RWPE1 (cell line): ENCODE measurements at regions not wholly inside any gene's neighbourhood (a gene's known extent, or its start where the extent isn't known, plus 50 kb on each side); places are given as distances from the start of the nearest gene placed in this dataset.

Experiments used
- CTCF ChIA-PET: fragments of 350-600 bp; sonication (Branson Sonifier 250); formaldehyde crosslinking; extraction: SDS; loops from one replicate; lab custom pipeline; 2021; lab: Yijun Ruan, JAX
- POLR2A ChIA-PET: fragments of 400-600 bp; formaldehyde crosslinking; extraction: SDS; loops from one replicate; lab custom pipeline; 2020; ENCODE audit warnings: antibody characterized with exemption; ENCODE audit not compliant: low non-redundant PET; lab: Yijun Ruan, JAX
- DNase-seq: peaks from one replicate; pipeline ENCODE4 v3.0.0; 2012; ENCODE audit warnings: low spot score
- H3K27ac ChIP-seq: fragments of 450-650 bp; 2 replicates; pipeline ENCODE4 v1.5.1; 2017
- CTCF ChIP-seq: fragments of 450-650 bp; conservative IDR thresholded peaks from 2 replicates; pipeline ENCODE4 v1.5.1; 2017; ENCODE audit warnings: low read depth, mild to moderate bottlenecking

- POLR2A ChIA-PET = no interaction called here
- peak overlapping the region; percentile 86 for H3K27ac ChIP-seq
- DNase-seq = peak; percentile 97
- CTCF ChIA-PET = no interaction called here
- TF ChIP-seq CTCF = no peak
Measured at GRCh38 chr2:12106440-12107080, 360.1 kb downstream of the LPIN1 start.

- TF ChIP-seq CTCF = no peak
- ChIA-PET POLR2A (no interaction called here), CTCF (no interaction called here)
- no peak for DNase-seq
- H3K27ac ChIP-seq = no peak overlapping the region
Measured at GRCh38 chr2:12107321-12107720, 360.9 kb downstream of the LPIN1 start.

- DNase-seq = no peak
- no peak for TF ChIP-seq CTCF
- ChIA-PET POLR2A (no interaction called here), CTCF (interaction anchor here (0.6 kb wide), 1 partner anchor 797 kb away, joined by 4 read pairs; no protein-coding TSS in a partner anchor)
- H3K27ac ChIP-seq = no peak overlapping the region
Measured at GRCh38 chr2:12107939-12108338, 361.5 kb downstream of the LPIN1 start.

GRCh38 chr2:12109363-12110017 lies 363.1 kb downstream of the LPIN1 start:
- CTCF ChIA-PET = interaction anchor here (0.5 to 0.6 kb wide), 2 partner anchors 41 to 304 kb away, joined by 4 to 5 read pairs; no protein-coding TSS in a partner anchor
- DNase-seq = no peak
- POLR2A ChIA-PET = no interaction called here
- TF ChIP-seq CTCF = no peak
- no peak overlapping the region for H3K27ac ChIP-seq

GRCh38 chr2:12110074-12110473 lies 363.6 kb downstream of the LPIN1 start:
- ChIA-PET CTCF (no interaction called here), POLR2A (no interaction called here)
- no peak for DNase-seq
- TF ChIP-seq CTCF = no peak
- no peak overlapping the region for H3K27ac ChIP-seq

GRCh38 chr2:12110481-12110880 lies 364.0 kb downstream of the LPIN1 start:
- H3K27ac ChIP-seq = no peak overlapping the region
- TF ChIP-seq CTCF = no peak
- no peak for DNase-seq
- ChIA-PET POLR2A (no interaction called here), CTCF (no interaction called here)
